GM10266 (cell line): ENCODE measurements at regions not wholly inside any gene's neighbourhood (a gene's known extent, or its start where the extent isn't known, plus 50 kb on each side); places are given as distances from the start of the nearest gene placed in this dataset.
"Not testable (repeated sequence)": the region's sequence is repeated elsewhere in the genome, so short reads cannot be mapped to it uniquely, and the experiment has no call there.

Experiments
- DNase-seq: peaks from one replicate; pipeline ENCODE4 v3.0.0; 2012; ENCODE audit errors: extremely low spot score

- not testable (repeated sequence) for DNase-seq
Observed at GRCh38 chr2:87679950-87680349, 67.9 kb upstream of the PLGLB2 start.

GRCh38 chr2:87680691-87681090 lies 67.2 kb upstream of the PLGLB2 start:
- DNase-seq, result not testable (repeated sequence)

GRCh38 chr2:87683451-87683850 lies 64.4 kb upstream of the PLGLB2 start:
- not testable (repeated sequence) for DNase-seq

- not testable (repeated sequence) for DNase-seq
Observed at GRCh38 chr2:87683961-87684360, 63.9 kb upstream of the PLGLB2 start.

GRCh38 chr2:87685558-87685957 lies 62.3 kb upstream of the PLGLB2 start:
- DNase-seq, result not testable (repeated sequence)

- not testable (repeated sequence) for DNase-seq
Observed at GRCh38 chr2:87686873-87687549, 60.9 kb upstream of the PLGLB2 start.

GRCh38 chr2:87687550-87688270 lies 60.2 kb upstream of the PLGLB2 start:
- DNase-seq, result not testable (repeated sequence)

GRCh38 chr2:87691899-87692592 lies 55.8 kb upstream of the PLGLB2 start:
- not testable (repeated sequence) for DNase-seq

- DNase-seq, result not testable (repeated sequence)
Observed at GRCh38 chr2:87692914-87693313, 55.0 kb upstream of the PLGLB2 start.

- DNase-seq, result not testable (repeated sequence)
Observed at GRCh38 chr2:87693882-87694281, 54.0 kb upstream of the PLGLB2 start.

- DNase-seq, result not testable (repeated sequence)
Observed at GRCh38 chr2:87695596-87696323, 52.1 kb upstream of the PLGLB2 start.
